ENCODE measurements at regions not wholly inside any gene's neighbourhood (a gene's known extent, or its start where the extent isn't known, plus 50 kb on each side); places are given as distances from the start of the nearest gene placed in this dataset.

GRCh38 chr2:128413014-128413717 is 94.5 kb upstream of the HS6ST1 start:
- CTCF ChIA-PET = interaction anchor here (0.9 to 1.3 kb wide), 3 partner anchors 26 to 124 kb away, joined by 3 read pairs; no protein-coding TSS in a partner anchor
- DNase-seq (ENCODE audit: low spot score) (no peak), ATAC-seq (no peak)
- peaks cover 9% of the 10 kb centered on the region for H3K9me3 Mint-ChIP-seq
- H3K27ac Mint-ChIP-seq = no peak overlapping the region
- TF ChIP-seq ZNF416 (CRISPR knock-in tag; IDR thresholded peaks at IDR 0.05) = no peak
- TF ChIP-seq ZMAT4 (CRISPR knock-in tag; IDR thresholded peaks at IDR 0.05) = no peak
- no peak for TF ChIP-seq ZNF138 (CRISPR knock-in tag; conservative IDR thresholded peaks at IDR 0.05)
- no peak for TF ChIP-seq TEAD1 (CRISPR knock-in tag; IDR thresholded peaks at IDR 0.05)
- TF ChIP-seq SOX15 (CRISPR knock-in tag; IDR thresholded peaks at IDR 0.05) = no peak
- TF ChIP-seq AFF4 (CRISPR knock-in tag; IDR thresholded peaks at IDR 0.05; ENCODE audit: borderline replicate concordance) = no peak
- TF ChIP-seq ZNF671 (CRISPR knock-in tag; IDR thresholded peaks at IDR 0.05) = no peak
- TF ChIP-seq ZNF532 (CRISPR knock-in tag; IDR thresholded peaks at IDR 0.05; ENCODE audit: borderline replicate concordance) = no peak
- no peak for TF ChIP-seq ERG (CRISPR knock-in tag; IDR thresholded peaks at IDR 0.05)
- no peak for TF ChIP-seq ETV6 (CRISPR knock-in tag; IDR thresholded peaks at IDR 0.05)
- no peak for TF ChIP-seq FOXP1 (CRISPR knock-in tag; IDR thresholded peaks at IDR 0.05; ENCODE audit: borderline replicate concordance)
- TF ChIP-seq TCF7 (CRISPR knock-in tag; IDR thresholded peaks at IDR 0.05; ENCODE audit: low read depth) = no peak
- TF ChIP-seq USF1 (CRISPR knock-in tag; IDR thresholded peaks at IDR 0.05) = no peak
- TF ChIP-seq GABPB1 (CRISPR knock-in tag; IDR thresholded peaks at IDR 0.05) = no peak
- no peak for TF ChIP-seq E2F4 (CRISPR knock-in tag; IDR thresholded peaks at IDR 0.05; ENCODE audit: borderline replicate concordance, low read depth)
- no peak for TF ChIP-seq KAT7 (CRISPR knock-in tag; IDR thresholded peaks at IDR 0.05; ENCODE audit: borderline replicate concordance)
- TF ChIP-seq FOXK1 (CRISPR knock-in tag; IDR thresholded peaks at IDR 0.05) = no peak
- TF ChIP-seq MLX (CRISPR knock-in tag; IDR thresholded peaks at IDR 0.05) = no peak
- POLR2A ChIA-PET = no interaction called here
- peaks cover 6% of the 10 kb centered on the region; the same call in 1 of the 2 replicates for H3K36me3 Mint-ChIP-seq
- H3K4me3 Mint-ChIP-seq = no peak overlapping the region
- H3K4me1 Mint-ChIP-seq = peaks cover 28% of the 10 kb centered on the region
- no peaks in the 10 kb centered on the region for H3K27me3 Mint-ChIP-seq (ENCODE audit: low read depth)
